ENCODE measurements at regions not wholly inside any gene's neighbourhood (a gene's known extent, or its start where the extent isn't known, plus 50 kb on each side); places are given as distances from the start of the nearest gene placed in this dataset.

- DNase-seq, result no peak
- WGBS (ENCODE audit: extremely low coverage, insufficient read length, low lambda C conversion rate), result no CpG with 5 or more reads among the region's 2 CpGs
- Histone ChIP-seq H3K14ac (ENCODE audit: insufficient read depth, low read length) (no peak overlapping the region), H3K79me1 (ENCODE audit: insufficient read depth, low read depth, low read length, poor library complexity, severe bottlenecking) (no peaks in the 10 kb centered on the region), H4K5ac (ENCODE audit: insufficient read length, low read depth, low read length) (peak overlapping the region; percentile 77), H3K9me3 (ENCODE audit: control insufficient read depth, low read depth, low read length) (no peaks in the 10 kb centered on the region), H3K9ac (ENCODE audit: extremely low read depth, insufficient read length, low read length) (no peak overlapping the region), H3K23ac (ENCODE audit: insufficient read length, low read depth, low read length) (no peak overlapping the region), H2AK5ac (ENCODE audit: insufficient read length, low read length) (no peak overlapping the region), H4K20me1 (ENCODE audit: control insufficient read depth, insufficient read depth, insufficient read length) (no peaks in the 10 kb centered on the region), H4K8ac (replicated peaks; ENCODE audit: insufficient read length, low read depth, low read length) (no peak overlapping the region), H3K4me1 (ENCODE audit: insufficient read depth, low read length) (no peaks in the 10 kb centered on the region), H2BK20ac (ENCODE audit: low read depth, low read length, poor library complexity, severe bottlenecking) (no peak overlapping the region), H3K27ac (ENCODE audit: insufficient read length, low read depth, low read length) (no peak overlapping the region), H2BK15ac (ENCODE audit: low read depth, low read length) (no peak overlapping the region), H3K79me2 (ENCODE audit: insufficient read depth, low read length) (no peaks in the 10 kb centered on the region), H3T11ph (ENCODE audit: low read length) (no peak overlapping the region), H4K91ac (ENCODE audit: insufficient read length, low read depth, low read length) (no peak overlapping the region), H3K4ac (ENCODE audit: low read depth, low read length) (no peak overlapping the region), H2AFZ (ENCODE audit: low read length) (no peak overlapping the region), H3K4me2 (ENCODE audit: insufficient read depth, insufficient read length, low read length) (no peak overlapping the region), H2BK12ac (ENCODE audit: insufficient read length, low read depth, low read length) (no peak overlapping the region), H3K18ac (ENCODE audit: insufficient read length, low read depth, low read length) (no peak overlapping the region), H2BK120ac (ENCODE audit: low read depth, low read length, poor library complexity, severe bottlenecking) (no peak overlapping the region), H3K56ac (ENCODE audit: insufficient read length, low read depth, low read length) (no peak overlapping the region), H2BK5ac (ENCODE audit: insufficient read length, low read length) (no peak overlapping the region), H3K27me3 (ENCODE audit: insufficient read depth, low read length) (no peaks in the 10 kb centered on the region; the same call in 1 of the 2 replicates), H3K23me2 (ENCODE audit: insufficient read length, low read depth, low read length, poor library complexity, severe bottlenecking) (no peaks in the 10 kb centered on the region)
- peaks cover 75% of the 10 kb centered on the region for H3K27me3 Mint-ChIP-seq (ENCODE audit: low read depth)
- H3K4me1 Mint-ChIP-seq, result no peaks in the 10 kb centered on the region
- TF ChIP-seq CTCF (conservative IDR thresholded peaks at IDR 0.05), result no peak
- H3K9me3 Mint-ChIP-seq, result peaks cover 11 to 12% of the 10 kb centered on the region in 2 experiments; a peak in 4 of 5 replicates
- H3K27ac Mint-ChIP-seq, result no peak overlapping the region
- H3K4me3 Mint-ChIP-seq, result no peak overlapping the region
- H3K36me3 Mint-ChIP-seq (ENCODE audit: insufficient read depth in 1 of 3, low read depth in 3 of 3), result 0 out of 7 replicates have a peak, but pooled peaks cover 0 to 2% (median 0%) of the 10 kb centered on the region in 3 experiments
Measured at GRCh38 chr4:4921077-4921476, 61.6 kb downstream of the MSX1 start.

Data from H9 (cell line).